ENCODE measurements at regions not wholly inside any gene's neighbourhood (a gene's known extent, or its start where the extent isn't known, plus 50 kb on each side); places are given as distances from the start of the nearest gene placed in this dataset.

DNA sequence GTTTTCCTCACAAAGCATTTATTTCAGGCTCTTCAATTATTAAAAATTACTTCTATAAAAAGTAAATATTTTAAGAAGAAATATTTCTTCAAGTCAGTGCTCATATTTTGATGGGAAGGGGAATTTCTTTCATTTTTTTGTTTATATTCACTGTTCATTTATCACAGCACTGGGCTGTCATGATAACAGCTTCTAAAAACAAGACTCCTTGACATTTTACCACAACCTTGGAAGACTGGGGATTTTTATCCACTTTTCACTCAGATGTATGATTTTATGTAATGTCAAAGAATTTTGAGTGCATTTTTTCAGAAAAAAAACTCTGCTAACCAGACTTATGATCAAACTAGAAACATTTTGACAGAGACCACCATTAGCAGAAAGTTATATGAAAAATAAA, 149.7 kb downstream of the PHLDA1 start:
- no peaks in the 10 kb centered on the region for H3K79me2 ChIP-seq (ENCODE audit: low read length)
- TF ChIP-seq, protein P1, sequence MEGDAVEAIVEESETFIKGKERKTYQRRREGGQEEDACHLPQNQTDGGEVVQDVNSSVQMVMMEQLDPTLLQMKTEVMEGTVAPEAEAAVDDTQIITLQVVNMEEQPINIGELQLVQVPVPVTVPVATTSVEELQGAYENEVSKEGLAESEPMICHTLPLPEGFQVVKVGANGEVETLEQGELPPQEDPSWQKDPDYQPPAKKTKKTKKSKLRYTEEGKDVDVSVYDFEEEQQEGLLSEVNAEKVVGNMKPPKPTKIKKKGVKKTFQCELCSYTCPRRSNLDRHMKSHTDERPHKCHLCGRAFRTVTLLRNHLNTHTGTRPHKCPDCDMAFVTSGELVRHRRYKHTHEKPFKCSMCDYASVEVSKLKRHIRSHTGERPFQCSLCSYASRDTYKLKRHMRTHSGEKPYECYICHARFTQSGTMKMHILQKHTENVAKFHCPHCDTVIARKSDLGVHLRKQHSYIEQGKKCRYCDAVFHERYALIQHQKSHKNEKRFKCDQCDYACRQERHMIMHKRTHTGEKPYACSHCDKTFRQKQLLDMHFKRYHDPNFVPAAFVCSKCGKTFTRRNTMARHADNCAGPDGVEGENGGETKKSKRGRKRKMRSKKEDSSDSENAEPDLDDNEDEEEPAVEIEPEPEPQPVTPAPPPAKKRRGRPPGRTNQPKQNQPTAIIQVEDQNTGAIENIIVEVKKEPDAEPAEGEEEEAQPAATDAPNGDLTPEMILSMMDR (IDR thresholded peaks at IDR 0.05; ENCODE audit: low read depth, low read length) = no peak
- TF ChIP-seq EZH2phosphoT487 (IDR thresholded peaks at IDR 0.05; ENCODE audit: low read depth) = no peak
- H3K36me3 ChIP-seq (replicated peaks; ENCODE audit: low read depth, low read length) = no peaks in the 10 kb centered on the region
- no peak overlapping the region for H3K4me3 ChIP-seq (ENCODE audit: low read length)
- no peak overlapping the region for H3K9ac ChIP-seq (ENCODE audit: low read length)
- H3K27ac ChIP-seq (ENCODE audit: low read length) = no peak overlapping the region
- no peaks in the 10 kb centered on the region for H3K4me1 ChIP-seq (ENCODE audit: low read length)
- H3K9me3 ChIP-seq (ENCODE audit: insufficient read depth, low read length) = no peaks in the 10 kb centered on the region
- no peak overlapping the region for H2AFZ ChIP-seq (ENCODE audit: low read depth, low read length)
- H4K20me1 ChIP-seq (ENCODE audit: insufficient read depth, low read length) = no peaks in the 10 kb centered on the region
- H3K4me2 ChIP-seq (ENCODE audit: low read length) = no peak overlapping the region
- H3K27me3 ChIP-seq (ENCODE audit: low read depth, low read length) = peaks cover 34% of the 10 kb centered on the region

DNA sequence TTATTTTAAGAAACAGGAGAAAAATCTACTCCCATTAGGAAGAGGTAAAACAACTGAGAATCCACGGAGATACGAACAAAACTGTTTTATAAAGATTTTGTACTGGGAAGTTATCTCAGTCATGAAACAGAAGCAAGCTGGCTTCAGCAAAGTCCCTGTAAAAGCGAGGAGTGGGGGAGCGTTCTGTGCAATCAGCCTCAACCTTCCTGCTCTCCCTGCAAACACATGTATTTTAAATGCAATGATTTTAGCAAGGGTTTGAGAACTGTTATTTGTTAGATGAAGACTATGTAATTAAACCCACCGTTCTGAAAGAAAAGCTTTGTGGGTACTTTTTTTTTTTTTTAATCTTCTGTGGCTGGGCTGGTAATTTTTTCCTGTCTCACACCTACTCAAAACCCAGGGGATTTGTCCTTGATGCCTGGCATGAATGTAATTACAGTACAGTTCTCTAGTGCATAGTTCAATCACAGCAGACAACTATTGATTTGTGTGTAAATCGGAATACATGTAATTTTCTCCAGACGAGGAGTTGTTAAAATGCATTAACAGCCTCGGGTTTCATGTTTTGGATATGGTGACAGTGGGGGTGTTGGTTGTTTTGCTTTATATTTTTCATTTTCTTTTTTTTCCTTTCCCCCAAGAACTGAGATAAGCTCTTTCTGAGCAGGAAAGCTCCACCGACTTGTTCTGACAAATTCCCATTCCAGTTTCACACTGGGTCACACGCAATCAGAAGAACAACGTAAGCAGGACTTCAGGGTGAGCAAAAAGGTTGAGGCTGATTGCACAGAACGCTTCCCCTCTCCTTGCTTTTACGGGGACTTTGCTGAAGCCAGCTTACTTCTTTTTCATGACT, 153.6 kb downstream of the PHLDA1 start:
- Histone ChIP-seq H3K4me3 (ENCODE audit: low read length) (no peak overlapping the region), H3K27me3 (ENCODE audit: low read depth, low read length) (peaks cover 30% of the 10 kb centered on the region), H3K4me1 (ENCODE audit: low read length) (no peaks in the 10 kb centered on the region), H2AFZ (ENCODE audit: low read depth, low read length) (no peak overlapping the region), H3K9me3 (ENCODE audit: insufficient read depth, low read length) (no peaks in the 10 kb centered on the region), H3K4me2 (ENCODE audit: low read length) (no peak overlapping the region), H3K9ac (ENCODE audit: low read length) (no peak overlapping the region), H3K27ac (ENCODE audit: low read length) (no peak overlapping the region), H4K20me1 (ENCODE audit: insufficient read depth, low read length) (no peaks in the 10 kb centered on the region), H3K36me3 (replicated peaks; ENCODE audit: low read depth, low read length) (no peaks in the 10 kb centered on the region), H3K79me2 (ENCODE audit: low read length) (no peaks in the 10 kb centered on the region)
- no peak for TF ChIP-seq EZH2phosphoT487 (IDR thresholded peaks at IDR 0.05; ENCODE audit: low read depth)
- TF ChIP-seq, protein P1 (IDR thresholded peaks at IDR 0.05; ENCODE audit: low read depth, low read length) = no peak

DNA sequence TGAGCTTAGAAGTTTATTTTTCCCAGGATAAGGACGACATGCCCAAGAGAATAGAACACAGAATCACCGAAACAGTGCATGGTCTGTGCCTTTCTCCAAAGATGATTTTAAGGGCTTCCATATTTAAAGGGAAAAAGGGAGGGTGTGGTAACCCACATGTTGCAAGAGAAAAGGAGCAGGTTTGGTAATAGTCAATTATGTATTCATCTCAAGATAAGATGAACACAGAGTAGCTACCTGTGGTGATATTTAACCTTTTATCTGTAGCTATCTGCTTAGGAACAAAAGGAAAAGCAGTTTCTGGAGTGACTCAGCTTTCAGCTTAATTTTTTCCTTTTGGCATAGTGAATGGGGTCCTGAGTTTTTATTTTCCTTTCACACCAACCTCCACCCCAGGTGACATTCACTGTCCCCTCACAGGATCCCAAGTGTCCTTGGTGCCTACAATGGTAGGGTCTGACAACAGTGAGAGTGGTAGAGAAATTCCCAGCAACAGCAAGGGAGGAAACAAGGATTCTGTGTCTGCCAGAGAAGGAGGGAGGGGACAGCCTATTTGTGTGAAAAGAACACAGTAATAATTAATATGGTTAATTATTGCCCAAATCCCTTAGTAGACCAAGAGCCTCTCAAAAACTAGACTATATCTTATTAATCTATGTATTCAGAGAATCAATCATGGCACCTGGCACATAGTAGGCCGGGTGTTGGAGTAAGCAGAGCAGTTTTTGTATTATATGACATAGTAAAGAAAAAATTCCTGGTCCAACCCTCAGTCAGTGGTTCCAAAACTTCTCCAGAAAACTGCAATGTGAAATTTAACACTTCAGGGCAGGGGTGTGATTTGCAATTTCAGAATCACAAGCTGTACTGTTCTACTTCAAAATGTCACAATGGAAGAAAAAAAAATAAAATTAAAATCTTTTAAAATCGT, 154.5 kb downstream of the PHLDA1 start:
- no peaks in the 10 kb centered on the region for H4K20me1 ChIP-seq (ENCODE audit: insufficient read depth, low read length)
- no peaks in the 10 kb centered on the region for H3K9me3 ChIP-seq (ENCODE audit: insufficient read depth, low read length)
- H3K4me2 ChIP-seq (ENCODE audit: low read length) = no peak overlapping the region
- no peak overlapping the region for H3K9ac ChIP-seq (ENCODE audit: low read length)
- peaks cover 26% of the 10 kb centered on the region for H3K27me3 ChIP-seq (ENCODE audit: low read depth, low read length)
- no peaks in the 10 kb centered on the region for H3K36me3 ChIP-seq (replicated peaks; ENCODE audit: low read depth, low read length)
- no peak for TF ChIP-seq EZH2phosphoT487 (IDR thresholded peaks at IDR 0.05; ENCODE audit: low read depth)
- TF ChIP-seq, protein P1 (IDR thresholded peaks at IDR 0.05; ENCODE audit: low read depth, low read length) = no peak
- H3K27ac ChIP-seq (ENCODE audit: low read length) = no peak overlapping the region
- H3K79me2 ChIP-seq (ENCODE audit: low read length) = no peaks in the 10 kb centered on the region
- no peak overlapping the region for H3K4me3 ChIP-seq (ENCODE audit: low read length)
- no peak overlapping the region for H2AFZ ChIP-seq (ENCODE audit: low read depth, low read length)
- H3K4me1 ChIP-seq (ENCODE audit: low read length) = no peaks in the 10 kb centered on the region

DNA sequence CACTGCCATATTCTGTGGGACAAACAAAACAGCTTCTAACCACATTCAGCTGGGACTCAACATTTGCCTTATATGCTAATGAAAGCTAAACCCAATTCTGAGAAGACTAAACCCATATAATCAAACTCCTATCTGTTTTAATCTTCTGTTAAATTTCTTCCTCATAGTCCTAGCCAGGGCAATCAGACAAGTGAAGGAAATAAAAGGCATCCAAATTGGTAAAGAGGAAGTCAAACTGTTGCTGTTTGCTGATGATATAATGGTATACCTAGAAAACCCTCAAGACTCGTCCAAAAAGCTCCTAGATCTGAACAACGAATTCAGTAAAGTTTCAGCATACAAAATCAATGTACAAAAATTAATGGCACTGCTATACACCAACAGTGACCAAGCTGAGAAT, 157.1 kb downstream of the PHLDA1 start:
- H4K20me1 ChIP-seq (ENCODE audit: insufficient read depth, low read length) = no peaks in the 10 kb centered on the region
- H3K79me2 ChIP-seq (ENCODE audit: low read length) = no peaks in the 10 kb centered on the region
- no peak overlapping the region for H3K4me3 ChIP-seq (ENCODE audit: low read length)
- no peaks in the 10 kb centered on the region for H3K4me1 ChIP-seq (ENCODE audit: low read length)
- H3K9ac ChIP-seq (ENCODE audit: low read length) = no peak overlapping the region
- H3K27me3 ChIP-seq (ENCODE audit: low read depth, low read length) = peaks cover 14% of the 10 kb centered on the region
- H3K4me2 ChIP-seq (ENCODE audit: low read length) = no peak overlapping the region
- no peak overlapping the region for H3K27ac ChIP-seq (ENCODE audit: low read length)
- no peaks in the 10 kb centered on the region for H3K9me3 ChIP-seq (ENCODE audit: insufficient read depth, low read length)
- TF ChIP-seq, protein P1 (IDR thresholded peaks at IDR 0.05; ENCODE audit: low read depth, low read length) = no peak
- no peak for TF ChIP-seq EZH2phosphoT487 (IDR thresholded peaks at IDR 0.05; ENCODE audit: low read depth)
- H2AFZ ChIP-seq (ENCODE audit: low read depth, low read length) = no peak overlapping the region
- no peaks in the 10 kb centered on the region for H3K36me3 ChIP-seq (replicated peaks; ENCODE audit: low read depth, low read length)
